ENCODE measurements at regions not wholly inside any gene's neighbourhood (a gene's known extent, or its start where the extent isn't known, plus 50 kb on each side); places are given as distances from the start of the nearest gene placed in this dataset.

- no peak overlapping the region for H3K27ac ChIP-seq (ENCODE audit: extremely low read length, insufficient read depth, low read length)
- BruUV-seq (replicated peaks), result no TSS peak
- in situ Hi-C loops (cut with HindIII; ENCODE audit: extremely low pct_ligation_motif_present, low pct_unique_long_range_greater_than_20kb) (no loop called here), intact Hi-C loops (cut with micrococcal nuclease; ENCODE audit: unreplicated experiment) (no loop called here)
- H4K20me1 ChIP-seq (ENCODE audit: insufficient read depth, low read length), result no peaks in the 10 kb centered on the region
- TF ChIP-seq HNF1B (CRISPR knock-in tag; IDR thresholded peaks at IDR 0.05) (no peak), MAFK (conservative IDR thresholded peaks at IDR 0.05 in 1 of 2, IDR thresholded peaks at IDR 0.05 in 1 of 2; ENCODE audit: low read length in 2 of 2) (no peak), SP4 (CRISPR knock-in tag; IDR thresholded peaks at IDR 0.05) (no peak), ZBTB26 (CRISPR knock-in tag; IDR thresholded peaks at IDR 0.05; ENCODE audit: borderline replicate concordance) (no peak), ZNF260 (CRISPR knock-in tag; IDR thresholded peaks at IDR 0.05; ENCODE audit: borderline replicate concordance, low read depth) (no peak), ZNF180 (CRISPR knock-in tag; IDR thresholded peaks at IDR 0.05; ENCODE audit: borderline replicate concordance, low read depth) (no peak), ZEB1 (IDR thresholded peaks at IDR 0.05; ENCODE audit: insufficient replicate concordance, low read depth) (no peak), POLR2AphosphoS5 (IDR thresholded peaks at IDR 0.05; ENCODE audit: low read depth, low read length) (no peak), MAFF (IDR thresholded peaks at IDR 0.05; ENCODE audit: low read depth, low read length) (no peak), KMT2B (CRISPR knock-in tag; IDR thresholded peaks at IDR 0.05) (no peak), REST (IDR thresholded peaks at IDR 0.05; ENCODE audit: borderline replicate concordance in 1 of 2, low read depth in 1 of 2, low read length in 2 of 2) (no peak), ZNF512 (CRISPR knock-in tag; IDR thresholded peaks at IDR 0.05) (no peak), GZF1 (CRISPR knock-in tag; IDR thresholded peaks at IDR 0.05) (no peak), SALL2 (CRISPR knock-in tag; IDR thresholded peaks at IDR 0.05) (no peak), ZMYM3 (CRISPR knock-in tag; IDR thresholded peaks at IDR 0.05) (no peak)
- ATAC-seq (no peak), FAIRE-seq (no peak), DNase-seq (ENCODE audit: low spot score) (no peak)
- no peaks in the 10 kb centered on the region for H3K9me3 ChIP-seq (ENCODE audit: low read length)
- no peaks in the 10 kb centered on the region for H3K36me3 ChIP-seq (replicated peaks in 1 of 2; ENCODE audit: control insufficient read depth in 1 of 2, insufficient read depth in 2 of 2, low read length in 2 of 2)
- 14% methylated on average over 5 of the region's 5 CpGs for WGBS (ENCODE audit: low lambda C conversion rate)
- H3K79me2 ChIP-seq (ENCODE audit: insufficient read depth, low read length), result no peaks in the 10 kb centered on the region
- H3K4me2 ChIP-seq (ENCODE audit: low read depth, low read length), result no peak overlapping the region
- H3K9ac ChIP-seq (ENCODE audit: insufficient read depth, low read depth, low read length), result no peak overlapping the region
- H3K27me3 ChIP-seq (ENCODE audit: control insufficient read depth in 1 of 2, insufficient read depth in 2 of 2, low read length in 2 of 2), result no peaks in the 10 kb centered on the region
- ChIA-PET POLR2A (no interaction called here), CTCF (ENCODE audit: low intra/inter-chr PET ratio, low total read pairs) (no interaction called here)
- no peak overlapping the region for H3K4me3 ChIP-seq (replicated peaks in 1 of 3; ENCODE audit: insufficient read depth in 1 of 3, low read depth in 2 of 3, low read length in 3 of 3)
- H2AFZ ChIP-seq (ENCODE audit: low read length), result no peak overlapping the region
- H3K4me1 ChIP-seq (ENCODE audit: insufficient read depth, low read length), result no peaks in the 10 kb centered on the region
These were observed 213.0 kb upstream of the TMEFF2 start for GRCh38 chr2:192407692-192408091.
